Astrocyte (in vitro differentiated cells and primary cell): ENCODE measurements at regions not wholly inside any gene's neighbourhood (a gene's known extent, or its start where the extent isn't known, plus 50 kb on each side); places are given as distances from the start of the nearest gene placed in this dataset.

ENCODE experiments used
- DNase-seq: peaks from one replicate; pipeline ENCODE4 v3.0.0-alpha.2; 2010; ENCODE audit warnings: low read depth
- FAIRE-seq: peaks from 2 replicates; lab custom pipeline; 2011; peaks lifted over from hg19 to GRCh38; lab: Jason Lieb, UNC
- H2AFZ ChIP-seq: 2 replicates; pipeline ENCODE4 v1.6.0; 2012; ENCODE audit warnings: low read depth, low read length, inconsistent platforms
- H3K27ac ChIP-seq: 2 replicates; pipeline ENCODE4 v1.5.1; 2011; ENCODE audit warnings: low read depth, low read length, inconsistent platforms
- H3K27me3 ChIP-seq: 2 replicates; pipeline ENCODE4 v1.6.0; 2011; ENCODE audit warnings: low read length, inconsistent platforms; ENCODE audit not compliant: insufficient read depth
- H3K36me3 ChIP-seq: 2 replicates; pipeline ENCODE4 v1.5.1; 2011; ENCODE audit warnings: low read length, inconsistent platforms; ENCODE audit not compliant: insufficient read depth
- H3K4me1 ChIP-seq: 2 replicates; pipeline ENCODE4 v1.5.1; 2011; ENCODE audit warnings: low read length, inconsistent platforms; ENCODE audit not compliant: insufficient read depth
- H3K4me2 ChIP-seq: 2 replicates; pipeline ENCODE4 v1.6.0; 2012; ENCODE audit warnings: low read length, inconsistent platforms
- H3K4me3 ChIP-seq: 2 replicates; pipeline ENCODE4 v1.5.1; 2011; ENCODE audit warnings: low read depth, mild to moderate bottlenecking, low read length, inconsistent platforms; ENCODE audit not compliant: insufficient read depth
- H3K79me2 ChIP-seq: 2 replicates; pipeline ENCODE4 v1.6.0; 2012; ENCODE audit warnings: mild to moderate bottlenecking, low read length, inconsistent platforms; ENCODE audit not compliant: insufficient read depth
- H3K9ac ChIP-seq: 2 replicates; pipeline ENCODE4 v1.6.0; 2012; ENCODE audit warnings: mild to moderate bottlenecking, low read length, inconsistent platforms
- H3K9me3 ChIP-seq: 2 replicates; pipeline ENCODE4 v1.5.1; 2012; ENCODE audit warnings: low read depth, mild to moderate bottlenecking, low read length, inconsistent platforms; ENCODE audit not compliant: insufficient read depth
- H4K20me1 ChIP-seq: 2 replicates; pipeline ENCODE4 v1.6.0; 2012; ENCODE audit warnings: low read length, inconsistent platforms; ENCODE audit not compliant: insufficient read depth
- H3K27ac Mint-ChIP-seq: one replicate; pipeline ENCODE4 v1.8.0; 2021; ENCODE audit warnings: mild to moderate bottlenecking, mixed read lengths; ENCODE audit not compliant: unreplicated experiment
- H3K27me3 Mint-ChIP-seq: one replicate; pipeline ENCODE4 v1.8.0; 2021; ENCODE audit warnings: low read depth, mixed read lengths; ENCODE audit not compliant: unreplicated experiment
- H3K36me3 Mint-ChIP-seq: one replicate; pipeline ENCODE4 v1.8.0; 2021; ENCODE audit warnings: low read depth, mixed read lengths; ENCODE audit not compliant: unreplicated experiment
- H3K4me1 Mint-ChIP-seq: one replicate; pipeline ENCODE4 v1.8.0; 2021; ENCODE audit warnings: low read depth, mixed read lengths; ENCODE audit not compliant: unreplicated experiment
- H3K4me3 Mint-ChIP-seq: one replicate; pipeline ENCODE4 v1.8.0; 2021; ENCODE audit warnings: mild to moderate bottlenecking, moderate library complexity, mixed read lengths; ENCODE audit not compliant: unreplicated experiment
- H3K9me3 Mint-ChIP-seq: one replicate; pipeline ENCODE4 v1.8.0; 2021; ENCODE audit warnings: mild to moderate bottlenecking, mixed read lengths; ENCODE audit not compliant: unreplicated experiment
- CTCF ChIP-seq: IDR thresholded peaks from 2 replicates; pipeline ENCODE4 v1.5.1; 2011; ENCODE audit warnings: low read depth, mild to moderate bottlenecking, inconsistent platforms, low read length, moderate library complexity; ENCODE audit not compliant: insufficient read depth
- EZH2 ChIP-seq: IDR thresholded peaks from 2 replicates; pipeline ENCODE4 v1.6.1; 2012; ENCODE audit warnings: mild to moderate bottlenecking, low read length, inconsistent platforms; ENCODE audit not compliant: insufficient read depth

DNA sequence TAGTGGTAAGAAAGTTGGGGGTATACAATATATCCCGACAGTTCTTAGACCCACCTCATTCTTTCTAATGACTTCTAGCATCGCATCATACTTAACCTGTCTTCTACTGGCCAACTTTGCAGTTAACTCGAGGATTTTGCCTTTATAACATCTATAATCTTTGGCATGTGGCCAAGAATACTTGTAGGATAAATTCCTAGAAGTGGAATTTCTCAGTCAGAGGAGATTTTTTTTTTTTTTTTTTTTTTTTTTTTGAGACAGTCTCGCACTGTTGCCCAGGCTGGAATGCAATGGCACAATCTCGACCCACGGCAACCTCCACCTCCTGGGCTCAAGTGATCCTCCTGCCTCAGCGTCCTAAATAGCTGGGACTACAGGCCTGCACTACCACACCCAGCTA lies 253.5 kb downstream of the MRTFB start:
- H3K36me3 Mint-ChIP-seq: peaks cover 27% of the 10 kb centered on the region
- H3K79me2 ChIP-seq: peaks cover 16% of the 10 kb centered on the region
- H3K27me3 ChIP-seq: no peaks in the 10 kb centered on the region

GRCh38 chr16:14322186-14322585 lies 251.1 kb downstream of the MRTFB start:
- peaks cover 24% of the 10 kb centered on the region for H3K36me3 Mint-ChIP-seq
- TF ChIP-seq CTCF: no peak
- TF ChIP-seq EZH2: no peak
- no peaks in the 10 kb centered on the region for H3K9me3 Mint-ChIP-seq
- no peaks in the 10 kb centered on the region for H3K27me3 Mint-ChIP-seq
- peaks cover 20% of the 10 kb centered on the region for H3K79me2 ChIP-seq
- H3K27ac Mint-ChIP-seq: peak overlapping the region; percentile 47
- no peak overlapping the region for H2AFZ ChIP-seq
- no peaks in the 10 kb centered on the region for H3K4me1 ChIP-seq
- H3K4me3 ChIP-seq: no peak overlapping the region
- H3K9ac ChIP-seq: no peak overlapping the region
- no peak overlapping the region for H3K4me2 ChIP-seq
- H3K4me1 Mint-ChIP-seq: peaks cover 5% of the 10 kb centered on the region
- no peaks in the 10 kb centered on the region for H3K27me3 ChIP-seq
- no peak for DNase-seq
- no peak overlapping the region for H3K27ac ChIP-seq
- FAIRE-seq: no peak
- no peak overlapping the region for H3K4me3 Mint-ChIP-seq
- H3K9me3 ChIP-seq: no peaks in the 10 kb centered on the region
- H3K36me3 ChIP-seq: no peaks in the 10 kb centered on the region
- peaks cover 60% of the 10 kb centered on the region for H4K20me1 ChIP-seq

More for the DNA sequence above, 253.5 kb downstream of the MRTFB start:
- Histone ChIP-seq H3K4me3 (no peak overlapping the region), H3K4me2 (no peak overlapping the region), H4K20me1 (peaks cover 52% of the 10 kb centered on the region), H3K9ac (no peak overlapping the region), H3K27ac (no peak overlapping the region), H3K9me3 (no peaks in the 10 kb centered on the region), H2AFZ (no peak overlapping the region), H3K36me3 (no peaks in the 10 kb centered on the region), H3K4me1 (no peaks in the 10 kb centered on the region)
- Mint-ChIP-seq H3K4me3 (no peak overlapping the region), H3K9me3 (no peaks in the 10 kb centered on the region), H3K27me3 (no peaks in the 10 kb centered on the region), H3K27ac (no peak overlapping the region), H3K4me1 (peaks cover 2% of the 10 kb centered on the region)
- TF ChIP-seq EZH2 (no peak), CTCF (no peak)
- no peak for FAIRE-seq
- peak; percentile 58 for DNase-seq

- H3K79me2 ChIP-seq: peaks cover 20% of the 10 kb centered on the region
- H3K27me3 Mint-ChIP-seq: no peaks in the 10 kb centered on the region
- no peaks in the 10 kb centered on the region for H3K9me3 Mint-ChIP-seq
Measured at GRCh38 chr16:14321542-14321941, 250.4 kb downstream of the MRTFB start.

More at GRCh38 chr16:14321542-14321941, 250.4 kb downstream of the MRTFB start:
- no peak overlapping the region for H3K27ac Mint-ChIP-seq
- Histone ChIP-seq H3K27me3 (no peaks in the 10 kb centered on the region), H4K20me1 (peaks cover 61% of the 10 kb centered on the region), H3K4me1 (no peaks in the 10 kb centered on the region), H3K9me3 (no peaks in the 10 kb centered on the region), H2AFZ (no peak overlapping the region), H3K36me3 (no peaks in the 10 kb centered on the region), H3K4me3 (no peak overlapping the region), H3K4me2 (no peak overlapping the region), H3K27ac (no peak overlapping the region), H3K9ac (no peak overlapping the region)
- FAIRE-seq (no peak), DNase-seq (no peak)
- peaks cover 25% of the 10 kb centered on the region for H3K36me3 Mint-ChIP-seq
- no peak overlapping the region for H3K4me3 Mint-ChIP-seq
- H3K4me1 Mint-ChIP-seq: peaks cover 5% of the 10 kb centered on the region
- no peak for TF ChIP-seq EZH2
- no peak for TF ChIP-seq CTCF
